HG03135 (cell line): ENCODE measurements at regions not wholly inside any gene's neighbourhood (a gene's known extent, or its start where the extent isn't known, plus 50 kb on each side); places are given as distances from the start of the nearest gene placed in this dataset.

Experiments used
- ATAC-seq: cut with Tn5 transposase; IDR thresholded peaks from one replicate; pipeline ENCODE4 v1.9.1; 2021; ENCODE audit warnings: mild to moderate bottlenecking, moderate library complexity; ENCODE audit not compliant: unreplicated experiment

GRCh38 chr9:22389271-22389670 is 57.4 kb upstream of the DMRTA1 start:
- no peak for ATAC-seq

DNA sequence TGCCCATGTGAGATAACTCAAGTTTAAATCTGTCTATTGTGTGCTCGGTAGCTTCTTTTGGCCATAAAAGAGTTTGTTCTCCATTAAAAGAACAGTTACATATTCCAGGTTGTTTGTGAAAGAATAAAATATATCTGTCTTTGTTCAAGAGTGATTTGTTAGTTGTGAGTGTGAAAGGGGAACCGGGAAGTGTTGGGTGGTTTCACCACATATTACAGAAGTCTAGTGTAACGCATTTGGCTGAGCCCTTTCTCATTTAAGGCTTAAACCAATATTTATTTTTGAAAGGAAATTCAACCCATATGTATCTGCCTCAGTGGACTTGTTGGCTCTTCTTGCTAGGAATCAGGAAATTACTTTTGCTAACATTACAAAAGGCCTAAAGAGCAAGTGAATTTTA is 54.1 kb upstream of the DMRTA1 start:
- ATAC-seq = no peak

- no peak for ATAC-seq
Observed at GRCh38 chr9:22395687-22396141, 50.9 kb upstream of the DMRTA1 start.
